ENCODE measurements at regions not wholly inside any gene's neighbourhood (a gene's known extent, or its start where the extent isn't known, plus 50 kb on each side); places are given as distances from the start of the nearest gene placed in this dataset.
"Not testable (repeated sequence)": the region's sequence is repeated elsewhere in the genome, so short reads cannot be mapped to it uniquely, and the experiment has no call there.

GRCh38 chr9:7309051-7309450, 490.5 kb downstream of the DMAC1 start:
- not testable (repeated sequence) for TF ChIP-seq CTCF (IDR thresholded peaks at IDR 0.05; ENCODE audit: insufficient read depth, low read length, poor library complexity, severe bottlenecking); EZH2phosphoT487 (conservative IDR thresholded peaks at IDR 0.05; ENCODE audit: low read length)

Measured in SU-DHL-6 (cell line).